BLaER1 (cell line): ENCODE measurements at regions not wholly inside any gene's neighbourhood (a gene's known extent, or its start where the extent isn't known, plus 50 kb on each side); places are given as distances from the start of the nearest gene placed in this dataset.

Experiments
- H3K27ac ChIP-seq: shearing (Covaris generic); formaldehyde crosslinking; 2 replicates; pipeline ENCODE4 v1.8.1; 2022
- H3K27me3 ChIP-seq: shearing (Covaris generic); formaldehyde crosslinking; 2 replicates; pipeline ENCODE4 v1.8.1; 2022
- H3K36me3 ChIP-seq: shearing (Covaris generic); formaldehyde crosslinking; 2 replicates; pipeline ENCODE4 v1.8.1; 2022
- H3K4me1 ChIP-seq: shearing (Covaris generic); formaldehyde crosslinking; 2 replicates; pipeline ENCODE4 v1.8.1; 2022
- H3K4me2 ChIP-seq: shearing (Covaris generic); formaldehyde crosslinking; 2 replicates; pipeline ENCODE4 v1.8.1; 2022
- H3K4me3 ChIP-seq: shearing (Covaris generic); formaldehyde crosslinking; 2 replicates; pipeline ENCODE4 v1.8.1; 2022
- H3K9ac ChIP-seq: shearing (Covaris generic); formaldehyde crosslinking; 2 replicates; pipeline ENCODE4 v1.8.1; 2022
- H3K9me3 ChIP-seq: shearing (Covaris generic); formaldehyde crosslinking; 2 replicates; pipeline ENCODE4 v1.8.1; 2022
- H4K20me1 ChIP-seq: shearing (Covaris generic); formaldehyde crosslinking; 2 replicates; pipeline ENCODE4 v1.8.1; 2022
- Cebpa-rat ChIP-seq: shearing (Covaris generic); IDR thresholded peaks from 2 replicates; pipeline ENCODE4 v1.8.1; 2022

DNA sequence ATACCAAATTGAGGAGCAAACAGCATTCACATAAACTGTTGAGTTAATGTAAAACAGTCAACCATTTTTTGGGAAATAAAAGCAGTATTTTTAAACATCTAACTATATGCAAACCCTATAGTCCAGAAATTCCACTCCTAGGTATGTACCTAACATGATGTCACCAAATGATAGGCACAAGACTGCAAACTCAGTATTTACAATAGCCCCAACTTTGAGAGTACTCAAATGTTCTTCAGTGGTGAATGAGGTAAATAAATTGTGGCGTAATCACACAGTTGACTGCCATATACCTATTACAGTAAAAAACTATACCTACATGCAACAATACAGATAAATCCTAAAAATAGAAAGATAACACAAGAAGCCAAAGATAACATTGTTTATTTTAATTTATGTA, 1243.8 kb upstream of the ADGRL3 start:
- no peaks in the 10 kb centered on the region for H3K27me3 ChIP-seq
- H3K36me3 ChIP-seq: no peaks in the 10 kb centered on the region
- no peaks in the 10 kb centered on the region for H4K20me1 ChIP-seq
- H3K4me1 ChIP-seq: no peaks in the 10 kb centered on the region
- TF ChIP-seq Cebpa-rat: no peak
- H3K4me3 ChIP-seq: no peak overlapping the region
- no peak overlapping the region for H3K9ac ChIP-seq
- H3K9me3 ChIP-seq: no peaks in the 10 kb centered on the region
- H3K4me2 ChIP-seq: no peak overlapping the region
- no peak overlapping the region for H3K27ac ChIP-seq

DNA sequence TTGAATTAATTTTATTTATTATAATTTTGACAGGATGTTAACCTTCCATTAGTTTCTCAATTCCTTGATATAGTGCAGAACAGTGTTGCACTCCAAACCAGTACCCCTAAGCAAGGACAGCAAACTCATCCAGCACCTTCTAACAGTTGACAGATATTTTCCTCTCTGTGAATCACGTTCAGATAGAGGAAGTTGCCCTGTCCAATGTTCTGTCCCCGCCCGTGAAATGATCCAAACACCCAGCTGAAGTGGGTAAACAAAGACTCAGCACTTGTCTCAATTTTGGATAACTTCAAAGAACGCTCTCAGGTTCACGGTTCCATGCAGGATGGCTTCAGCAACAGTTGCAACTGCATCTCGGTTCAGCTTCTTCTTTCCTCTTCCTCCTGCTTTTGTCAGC, 1240.0 kb upstream of the ADGRL3 start:
- Histone ChIP-seq H3K27me3 (no peaks in the 10 kb centered on the region), H3K36me3 (no peaks in the 10 kb centered on the region), H4K20me1 (no peaks in the 10 kb centered on the region), H3K9me3 (no peaks in the 10 kb centered on the region), H3K27ac (no peak overlapping the region), H3K9ac (no peak overlapping the region), H3K4me2 (no peak overlapping the region), H3K4me3 (no peak overlapping the region), H3K4me1 (no peaks in the 10 kb centered on the region)
- TF ChIP-seq Cebpa-rat: no peak

DNA sequence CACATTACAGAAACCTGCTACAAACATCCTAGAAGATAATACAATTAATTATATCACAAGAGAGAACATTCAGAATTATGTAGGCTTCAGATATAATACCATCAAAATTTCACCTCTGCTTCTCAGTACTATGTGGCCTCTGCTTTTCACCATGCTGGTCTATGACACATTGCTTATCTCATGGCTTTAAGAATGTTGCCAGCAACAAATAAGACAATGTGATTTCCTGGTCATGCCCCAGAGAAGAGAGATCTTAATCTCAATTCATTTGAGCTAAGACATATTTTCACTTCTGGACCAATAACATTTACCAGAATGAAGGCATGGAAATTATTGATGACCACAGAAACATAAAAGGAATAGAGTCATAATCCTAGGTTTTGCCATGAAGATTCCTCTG, 1233.4 kb upstream of the ADGRL3 start:
- TF ChIP-seq Cebpa-rat: no peak

GRCh38 chr4:59968796-59969195, 1231.3 kb upstream of the ADGRL3 start:
- Histone ChIP-seq H3K27me3 (no peaks in the 10 kb centered on the region), H3K9ac (no peak overlapping the region), H4K20me1 (no peaks in the 10 kb centered on the region), H3K36me3 (no peaks in the 10 kb centered on the region), H3K9me3 (no peaks in the 10 kb centered on the region), H3K4me3 (no peak overlapping the region), H3K4me1 (no peaks in the 10 kb centered on the region), H3K27ac (no peak overlapping the region), H3K4me2 (no peak overlapping the region)
- TF ChIP-seq Cebpa-rat: no peak

More for the DNA sequence above, 1233.4 kb upstream of the ADGRL3 start:
- H4K20me1 ChIP-seq: no peaks in the 10 kb centered on the region
- no peak overlapping the region for H3K9ac ChIP-seq
- no peaks in the 10 kb centered on the region for H3K4me1 ChIP-seq
- H3K9me3 ChIP-seq: no peaks in the 10 kb centered on the region
- H3K27me3 ChIP-seq: no peaks in the 10 kb centered on the region
- H3K4me2 ChIP-seq: no peak overlapping the region
- no peaks in the 10 kb centered on the region for H3K36me3 ChIP-seq
- H3K27ac ChIP-seq: no peak overlapping the region
- no peak overlapping the region for H3K4me3 ChIP-seq

GRCh38 chr4:59969909-59970308, 1230.2 kb upstream of the ADGRL3 start:
- H3K27ac ChIP-seq: no peak overlapping the region
- H3K36me3 ChIP-seq: no peaks in the 10 kb centered on the region
- no peak overlapping the region for H3K4me2 ChIP-seq
- no peak for TF ChIP-seq Cebpa-rat
- no peaks in the 10 kb centered on the region for H4K20me1 ChIP-seq
- no peak overlapping the region for H3K9ac ChIP-seq
- no peaks in the 10 kb centered on the region for H3K9me3 ChIP-seq
- H3K4me3 ChIP-seq: no peak overlapping the region
- H3K4me1 ChIP-seq: no peaks in the 10 kb centered on the region
- no peaks in the 10 kb centered on the region for H3K27me3 ChIP-seq

- Histone ChIP-seq H3K4me1 (no peaks in the 10 kb centered on the region), H3K9me3 (no peaks in the 10 kb centered on the region), H3K27me3 (no peaks in the 10 kb centered on the region), H4K20me1 (no peaks in the 10 kb centered on the region), H3K9ac (no peak overlapping the region), H3K36me3 (no peaks in the 10 kb centered on the region), H3K27ac (no peak overlapping the region), H3K4me3 (no peak overlapping the region), H3K4me2 (no peak overlapping the region)
- TF ChIP-seq Cebpa-rat: no peak
Measured at GRCh38 chr4:59971952-59972351, 1228.2 kb upstream of the ADGRL3 start.

DNA sequence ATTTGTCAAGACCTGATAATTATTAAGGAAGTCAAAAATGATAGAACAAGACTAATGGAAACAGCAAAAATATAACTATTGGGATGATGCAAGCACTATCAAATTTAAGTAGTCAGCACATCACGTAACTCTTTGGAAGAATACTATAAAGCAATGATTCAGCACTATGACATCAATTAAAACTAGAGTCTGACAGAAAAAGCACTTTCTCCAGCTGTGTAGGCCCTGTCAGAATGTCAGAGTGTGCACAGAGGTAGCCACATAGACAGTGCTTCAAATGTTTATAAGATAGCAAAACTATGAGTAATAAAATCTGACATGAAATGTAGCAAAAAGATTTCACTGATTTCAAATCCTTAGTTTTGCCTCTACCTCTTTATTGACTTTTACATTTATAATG, 1226.6 kb upstream of the ADGRL3 start:
- H3K36me3 ChIP-seq: no peaks in the 10 kb centered on the region
- H3K4me1 ChIP-seq: no peaks in the 10 kb centered on the region
- H3K9me3 ChIP-seq: no peaks in the 10 kb centered on the region
- no peak for TF ChIP-seq Cebpa-rat
- no peak overlapping the region for H3K4me3 ChIP-seq
- no peak overlapping the region for H3K9ac ChIP-seq
- no peak overlapping the region for H3K4me2 ChIP-seq
- H3K27ac ChIP-seq: no peak overlapping the region
- no peaks in the 10 kb centered on the region for H3K27me3 ChIP-seq
- H4K20me1 ChIP-seq: no peaks in the 10 kb centered on the region

DNA sequence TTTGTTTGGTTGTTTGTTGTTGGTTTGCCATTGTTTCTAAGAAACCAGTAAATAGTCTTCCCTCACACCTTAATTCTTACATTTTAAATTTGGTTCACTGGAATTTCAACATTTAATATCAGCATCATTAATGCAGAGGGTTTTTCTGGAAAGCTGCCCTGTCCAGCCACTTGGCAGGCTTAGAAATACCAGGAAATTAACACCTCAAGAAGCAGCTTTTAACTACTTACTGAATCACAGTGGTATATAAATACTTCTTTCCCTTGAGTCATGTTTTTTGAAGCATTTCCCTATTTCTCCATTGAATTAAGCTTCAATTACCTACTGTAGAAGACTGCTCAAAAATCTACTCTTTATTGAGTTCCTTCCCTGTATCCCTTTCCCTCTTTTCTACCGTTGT, 1221.1 kb upstream of the ADGRL3 start:
- no peak overlapping the region for H3K27ac ChIP-seq
- H3K4me1 ChIP-seq: no peaks in the 10 kb centered on the region

GRCh38 chr4:59983852-59984251, 1216.3 kb upstream of the ADGRL3 start:
- no peak overlapping the region for H3K4me3 ChIP-seq
- H3K27ac ChIP-seq: no peak overlapping the region
- H3K4me2 ChIP-seq: no peak overlapping the region
- H3K36me3 ChIP-seq: no peaks in the 10 kb centered on the region
- H4K20me1 ChIP-seq: no peaks in the 10 kb centered on the region
- no peak overlapping the region for H3K9ac ChIP-seq
- H3K27me3 ChIP-seq: no peaks in the 10 kb centered on the region
- H3K4me1 ChIP-seq: no peaks in the 10 kb centered on the region
- no peak for TF ChIP-seq Cebpa-rat
- H3K9me3 ChIP-seq: no peaks in the 10 kb centered on the region

More for the DNA sequence above, 1221.1 kb upstream of the ADGRL3 start:
- Histone ChIP-seq H4K20me1 (no peaks in the 10 kb centered on the region), H3K27me3 (no peaks in the 10 kb centered on the region), H3K36me3 (no peaks in the 10 kb centered on the region), H3K4me3 (no peak overlapping the region), H3K9me3 (no peaks in the 10 kb centered on the region), H3K9ac (no peak overlapping the region), H3K4me2 (no peak overlapping the region)
- no peak for TF ChIP-seq Cebpa-rat

- Histone ChIP-seq H3K27me3 (no peaks in the 10 kb centered on the region), H3K9me3 (no peaks in the 10 kb centered on the region), H4K20me1 (no peaks in the 10 kb centered on the region), H3K9ac (no peak overlapping the region), H3K4me2 (no peak overlapping the region), H3K27ac (no peak overlapping the region), H3K4me1 (no peaks in the 10 kb centered on the region), H3K4me3 (no peak overlapping the region), H3K36me3 (no peaks in the 10 kb centered on the region)
- no peak for TF ChIP-seq Cebpa-rat
Measured at GRCh38 chr4:59987289-59987688, 1212.8 kb upstream of the ADGRL3 start.

DNA sequence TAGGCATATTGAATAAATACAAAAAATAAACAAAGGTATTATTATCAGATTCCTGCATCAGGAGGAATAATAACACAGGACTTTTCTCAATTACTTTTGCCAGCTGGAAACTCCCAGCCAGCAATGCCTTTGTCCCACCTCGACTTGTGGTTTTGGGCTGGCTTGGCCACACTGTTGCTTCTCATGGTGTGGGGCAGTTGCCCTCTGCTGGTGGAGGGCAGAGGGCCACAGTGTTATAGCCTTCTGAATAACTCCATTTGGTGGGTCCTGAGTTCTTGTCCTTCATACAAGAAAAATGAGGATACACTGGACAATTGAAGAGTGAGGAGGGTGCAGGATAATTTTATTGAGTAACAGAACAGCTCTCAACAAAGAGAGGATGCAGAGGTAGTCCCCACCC, 1206.0 kb upstream of the ADGRL3 start:
- Histone ChIP-seq H3K4me2 (no peak overlapping the region), H3K36me3 (no peaks in the 10 kb centered on the region), H3K9me3 (peaks cover 11% of the 10 kb centered on the region; the same call in 1 of the 2 replicates), H3K9ac (no peak overlapping the region), H3K4me3 (no peak overlapping the region), H3K27ac (no peak overlapping the region), H4K20me1 (no peaks in the 10 kb centered on the region), H3K27me3 (no peaks in the 10 kb centered on the region), H3K4me1 (no peaks in the 10 kb centered on the region)
- no peak for TF ChIP-seq Cebpa-rat
